ENCODE measurements at regions not wholly inside any gene's neighbourhood (a gene's known extent, or its start where the extent isn't known, plus 50 kb on each side); places are given as distances from the start of the nearest gene placed in this dataset.

- TF ChIP-seq CTCF (IDR thresholded peaks at IDR 0.05; ENCODE audit: insufficient read depth, low read depth, low read length, missing control alignments), result no peak
- no peak overlapping the region for H3K4me3 ChIP-seq (ENCODE audit: low read length)
- DNase-seq (ENCODE audit: low read depth), result no peak
Observed at GRCh38 chr19:29268721-29269393, 55.9 kb upstream of the UQCRFS1 start.

- H3K4me3 ChIP-seq (ENCODE audit: low read length), result no peak overlapping the region
- DNase-seq (ENCODE audit: low read depth), result no peak
- TF ChIP-seq CTCF (IDR thresholded peaks at IDR 0.05; ENCODE audit: insufficient read depth, low read depth, low read length, missing control alignments), result no peak
Observed at GRCh38 chr19:29269641-29270040, 56.7 kb upstream of the UQCRFS1 start.

- H3K4me3 ChIP-seq (ENCODE audit: low read length), result no peak overlapping the region
- no peak for DNase-seq (ENCODE audit: low read depth)
- TF ChIP-seq CTCF (IDR thresholded peaks at IDR 0.05; ENCODE audit: insufficient read depth, low read depth, low read length, missing control alignments), result no peak
Observed at GRCh38 chr19:29271341-29271740, 58.4 kb upstream of the UQCRFS1 start.

- H3K4me3 ChIP-seq (ENCODE audit: low read length), result no peak overlapping the region
- no peak for TF ChIP-seq CTCF (IDR thresholded peaks at IDR 0.05; ENCODE audit: insufficient read depth, low read depth, low read length, missing control alignments)
- DNase-seq (ENCODE audit: low read depth), result no peak
Observed at GRCh38 chr19:29271911-29272310, 59.0 kb upstream of the UQCRFS1 start.

- DNase-seq (ENCODE audit: low read depth), result no peak
- TF ChIP-seq CTCF (IDR thresholded peaks at IDR 0.05; ENCODE audit: insufficient read depth, low read depth, low read length, missing control alignments), result no peak
- H3K4me3 ChIP-seq (ENCODE audit: low read length), result no peak overlapping the region
Observed at GRCh38 chr19:29273000-29273640, 60.2 kb upstream of the UQCRFS1 start.

- no peak overlapping the region for H3K4me3 ChIP-seq (ENCODE audit: low read length)
- no peak for DNase-seq (ENCODE audit: low read depth)
- no peak for TF ChIP-seq CTCF (IDR thresholded peaks at IDR 0.05; ENCODE audit: insufficient read depth, low read depth, low read length, missing control alignments)
Observed at GRCh38 chr19:29275266-29275665, 62.3 kb upstream of the UQCRFS1 start.

- no peak for TF ChIP-seq CTCF (IDR thresholded peaks at IDR 0.05; ENCODE audit: insufficient read depth, low read depth, low read length, missing control alignments)
- no peak for DNase-seq (ENCODE audit: low read depth)
- no peak overlapping the region for H3K4me3 ChIP-seq (ENCODE audit: low read length)
Observed at GRCh38 chr19:29277102-29277501, 64.2 kb upstream of the UQCRFS1 start.

All from epithelial cell of esophagus (primary cell).